Subcutaneous abdominal adipose tissue (tissue), 5 donors: ENCODE measurements at regions not wholly inside any gene's neighbourhood (a gene's known extent, or its start where the extent isn't known, plus 50 kb on each side); places are given as distances from the start of the nearest gene placed in this dataset.
"Not testable (repeated sequence)": the region's sequence is repeated elsewhere in the genome, so short reads cannot be mapped to it uniquely, and the experiment has no call there.

Source experiments
- H3K27ac ChIP-seq: one replicate; pipeline ENCODE4 v1.7.0; 2013; ENCODE audit warnings: low read depth, mild to moderate bottlenecking, inconsistent platforms, low read length, moderate library complexity
- H3K27me3 ChIP-seq, 5 donors: one replicate each; pipeline ENCODE4 v1.7.0; 2013; ENCODE audit warnings: low read length in 5 of 5, inconsistent platforms in 1 of 5; ENCODE audit not compliant: control insufficient read depth in 5 of 5, insufficient read depth in 4 of 5
- H3K36me3 ChIP-seq, 5 donors: one replicate each; pipeline ENCODE4 v1.7.0; 2013; ENCODE audit warnings: low read length in 5 of 5; ENCODE audit not compliant: control insufficient read depth in 5 of 5, insufficient read depth in 5 of 5
- H3K4me1 ChIP-seq, 5 donors: one replicate each; pipeline ENCODE4 v1.7.0; 2013; ENCODE audit warnings: low read length in 5 of 5, mild to moderate bottlenecking in 3 of 5, moderate library complexity in 1 of 5; ENCODE audit not compliant: control insufficient read depth in 5 of 5, insufficient read depth in 5 of 5
- H3K4me3 ChIP-seq, 5 donors: one replicate each; pipeline ENCODE4 v1.7.0; 2013; ENCODE audit warnings: low read length in 5 of 5, low read depth in 1 of 5
- H3K9ac ChIP-seq, 5 donors: one replicate each; pipeline ENCODE4 v1.7.0; 2013; ENCODE audit warnings: low read length in 5 of 5, mild to moderate bottlenecking in 4 of 5, moderate library complexity in 3 of 5
- H3K9me3 ChIP-seq, 5 donors: one replicate each; pipeline ENCODE4 v1.7.0; 2013; ENCODE audit warnings: low read length in 5 of 5; ENCODE audit not compliant: control insufficient read depth in 5 of 5
- donor health status: healthy.
- donor health status: healthy.
- donor health status: healthy.
- donor health status: healthy.
- donor health status: healthy.

GRCh38 chr1:69103213-69103612, 464.5 kb upstream of the LRRC7 start:
- H3K9me3 ChIP-seq = peaks cover 0 to 3% (median 0%) of the 10 kb centered on the region in 5 donors

GRCh38 chr1:69103705-69104385, 463.9 kb upstream of the LRRC7 start:
- H3K4me3 ChIP-seq = no peak overlapping the region
- H3K4me1 ChIP-seq = no peaks in the 10 kb centered on the region
- H3K36me3 ChIP-seq = no peaks in the 10 kb centered on the region
- peaks cover 0 to 3% (median 0%) of the 10 kb centered on the region in 5 donors for H3K9me3 ChIP-seq
- H3K27me3 ChIP-seq = no peaks in the 10 kb centered on the region
- no peak overlapping the region for H3K27ac ChIP-seq
- no peak overlapping the region for H3K9ac ChIP-seq

More at GRCh38 chr1:69103213-69103612, 464.5 kb upstream of the LRRC7 start:
- no peak overlapping the region for H3K27ac ChIP-seq
- H3K9ac ChIP-seq = no peak overlapping the region
- H3K4me3 ChIP-seq = no peak overlapping the region
- no peaks in the 10 kb centered on the region for H3K27me3 ChIP-seq
- no peaks in the 10 kb centered on the region for H3K4me1 ChIP-seq
- H3K36me3 ChIP-seq = no peaks in the 10 kb centered on the region

GRCh38 chr1:69104894-69105293, 462.8 kb upstream of the LRRC7 start:
- H3K36me3 ChIP-seq = no peaks in the 10 kb centered on the region
- H3K4me3 ChIP-seq = no peak overlapping the region
- no peak overlapping the region for H3K9ac ChIP-seq
- no peaks in the 10 kb centered on the region for H3K27me3 ChIP-seq
- H3K27ac ChIP-seq = no peak overlapping the region
- H3K4me1 ChIP-seq = no peaks in the 10 kb centered on the region
- H3K9me3 ChIP-seq = peaks cover 0 to 3% (median 0%) of the 10 kb centered on the region in 5 donors

- Histone ChIP-seq H3K27me3 (no peaks in the 10 kb centered on the region), H3K4me1 (peaks cover 0 to 7% (median 0%) of the 10 kb centered on the region in 5 donors), H3K9ac (no peak overlapping the region), H3K36me3 (no peaks in the 10 kb centered on the region), H3K27ac (no peak overlapping the region), H3K9me3 (no peaks in the 10 kb centered on the region), H3K4me3 (no peak overlapping the region)
Measured at GRCh38 chr1:69109277-69109676, 458.4 kb upstream of the LRRC7 start.

GRCh38 chr1:69110851-69111250, 456.9 kb upstream of the LRRC7 start:
- H3K4me3 ChIP-seq = no peak overlapping the region
- H3K36me3 ChIP-seq = no peaks in the 10 kb centered on the region
- H3K27ac ChIP-seq = no peak overlapping the region
- H3K9ac ChIP-seq = no peak overlapping the region
- H3K4me1 ChIP-seq = peaks cover 0 to 7% (median 0%) of the 10 kb centered on the region in 5 donors
- H3K9me3 ChIP-seq = no peaks in the 10 kb centered on the region
- no peaks in the 10 kb centered on the region for H3K27me3 ChIP-seq

- not testable (repeated sequence) for H3K27ac ChIP-seq, H3K27me3 ChIP-seq, H3K9me3 ChIP-seq, H3K36me3 ChIP-seq, H3K4me3 ChIP-seq
- Histone ChIP-seq H3K4me1 (peaks cover 0 to 27% (median 10%) of the 10 kb centered on the region in 5 donors), H3K9ac (peak overlapping the region in 1 of 5 donors; percentile 24)
Measured at GRCh38 chr1:69120126-69120741, 447.5 kb upstream of the LRRC7 start.

- no peaks in the 10 kb centered on the region for H3K27me3 ChIP-seq
- H3K36me3 ChIP-seq = no peaks in the 10 kb centered on the region
- no peak overlapping the region for H3K27ac ChIP-seq
- H3K9ac ChIP-seq = peak overlapping the region in 1 of 5 donors; percentile 24
- no peak overlapping the region for H3K4me3 ChIP-seq
- H3K4me1 ChIP-seq = peaks cover 0 to 27% (median 10%) of the 10 kb centered on the region in 5 donors
- no peaks in the 10 kb centered on the region for H3K9me3 ChIP-seq
Measured at GRCh38 chr1:69120817-69121216, 446.9 kb upstream of the LRRC7 start.

- no peaks in the 10 kb centered on the region for H3K27me3 ChIP-seq
- no peak overlapping the region for H3K4me3 ChIP-seq
- H3K27ac ChIP-seq = peak overlapping the region; percentile 43
- H3K9ac ChIP-seq = no peak overlapping the region
- no peaks in the 10 kb centered on the region for H3K36me3 ChIP-seq
- H3K4me1 ChIP-seq = peaks cover 0 to 28% (median 10%) of the 10 kb centered on the region in 5 donors
- H3K9me3 ChIP-seq = no peaks in the 10 kb centered on the region
Measured at GRCh38 chr1:69121723-69122122, 446.0 kb upstream of the LRRC7 start.

- no peak overlapping the region for H3K4me3 ChIP-seq
- no peaks in the 10 kb centered on the region for H3K27me3 ChIP-seq
- no peak overlapping the region for H3K27ac ChIP-seq
- H3K4me1 ChIP-seq = peaks cover 0 to 28% (median 10%) of the 10 kb centered on the region in 5 donors
- H3K9me3 ChIP-seq = no peaks in the 10 kb centered on the region
- H3K36me3 ChIP-seq = no peaks in the 10 kb centered on the region
- no peak overlapping the region for H3K9ac ChIP-seq
Measured at GRCh38 chr1:69122373-69122772, 445.3 kb upstream of the LRRC7 start.

- no peak overlapping the region for H3K9ac ChIP-seq
- no peaks in the 10 kb centered on the region for H3K36me3 ChIP-seq
- no peaks in the 10 kb centered on the region for H3K9me3 ChIP-seq
- H3K4me3 ChIP-seq = no peak overlapping the region
- peaks cover 0 to 28% (median 10%) of the 10 kb centered on the region in 5 donors for H3K4me1 ChIP-seq
- H3K27ac ChIP-seq = no peak overlapping the region
- no peaks in the 10 kb centered on the region for H3K27me3 ChIP-seq
Measured at GRCh38 chr1:69123486-69123885, 444.2 kb upstream of the LRRC7 start.
